GM21367 (cell line): ENCODE measurements at regions not wholly inside any gene's neighbourhood (a gene's known extent, or its start where the extent isn't known, plus 50 kb on each side); places are given as distances from the start of the nearest gene placed in this dataset.

Source experiments
- ATAC-seq: cut with Tn5 transposase; IDR thresholded peaks from one replicate; pipeline ENCODE4 v1.9.1; 2021; ENCODE audit not compliant: unreplicated experiment

DNA sequence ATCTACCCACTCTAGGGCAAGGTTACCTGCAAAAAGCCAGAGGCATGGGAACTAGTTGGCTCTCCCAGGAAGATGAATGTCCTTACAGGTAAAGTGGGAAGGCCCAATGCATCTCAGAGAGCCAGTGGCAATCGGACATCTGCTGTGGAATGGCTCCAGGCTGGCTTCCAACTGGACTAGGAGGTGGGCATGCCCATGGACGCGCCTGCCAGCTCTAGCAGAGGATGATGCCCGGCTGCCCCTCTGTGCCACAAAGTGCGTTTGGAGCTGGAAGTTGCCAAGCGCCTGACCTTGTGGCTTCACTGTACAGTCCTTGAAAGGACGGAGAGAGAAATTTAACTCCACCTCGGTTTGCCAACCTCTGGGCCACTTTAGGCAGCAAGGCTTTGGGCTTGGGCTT, 84.4 kb downstream of the NR2F2 start:
- ATAC-seq: no peak

DNA sequence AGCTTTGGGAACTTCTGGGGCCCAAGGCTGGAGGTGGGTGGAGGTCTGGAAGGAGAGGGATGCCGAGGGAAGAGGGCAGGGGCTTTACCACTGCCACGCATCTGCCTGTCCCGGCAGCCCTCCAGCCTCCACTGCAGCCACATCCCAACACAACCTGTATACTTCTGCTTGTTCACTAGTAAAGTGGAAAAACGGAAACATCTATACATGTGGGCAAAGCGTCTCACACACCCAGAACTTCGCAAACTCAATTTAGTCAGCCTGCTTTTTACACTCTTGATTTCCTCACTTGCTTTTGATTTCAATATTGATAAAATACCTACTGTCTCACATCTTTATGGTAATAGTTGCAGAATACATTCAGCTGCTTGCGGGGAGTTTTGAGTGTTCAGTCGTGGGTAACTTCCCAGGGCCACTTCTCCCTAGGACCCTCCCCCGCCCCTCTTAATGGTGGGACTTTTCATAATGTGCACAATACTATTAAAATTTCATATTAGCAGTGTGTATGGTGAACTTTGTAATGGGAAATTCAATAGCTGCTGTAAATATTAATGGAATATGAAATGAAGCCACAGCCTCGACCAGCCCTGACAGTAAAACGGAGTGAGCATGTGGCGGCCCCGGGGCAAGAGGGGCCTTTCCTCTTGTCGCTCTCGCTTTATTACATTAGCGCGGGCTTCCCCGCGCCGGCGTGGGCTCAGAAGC, 85.2 kb downstream of the NR2F2 start:
- no peak for ATAC-seq

DNA sequence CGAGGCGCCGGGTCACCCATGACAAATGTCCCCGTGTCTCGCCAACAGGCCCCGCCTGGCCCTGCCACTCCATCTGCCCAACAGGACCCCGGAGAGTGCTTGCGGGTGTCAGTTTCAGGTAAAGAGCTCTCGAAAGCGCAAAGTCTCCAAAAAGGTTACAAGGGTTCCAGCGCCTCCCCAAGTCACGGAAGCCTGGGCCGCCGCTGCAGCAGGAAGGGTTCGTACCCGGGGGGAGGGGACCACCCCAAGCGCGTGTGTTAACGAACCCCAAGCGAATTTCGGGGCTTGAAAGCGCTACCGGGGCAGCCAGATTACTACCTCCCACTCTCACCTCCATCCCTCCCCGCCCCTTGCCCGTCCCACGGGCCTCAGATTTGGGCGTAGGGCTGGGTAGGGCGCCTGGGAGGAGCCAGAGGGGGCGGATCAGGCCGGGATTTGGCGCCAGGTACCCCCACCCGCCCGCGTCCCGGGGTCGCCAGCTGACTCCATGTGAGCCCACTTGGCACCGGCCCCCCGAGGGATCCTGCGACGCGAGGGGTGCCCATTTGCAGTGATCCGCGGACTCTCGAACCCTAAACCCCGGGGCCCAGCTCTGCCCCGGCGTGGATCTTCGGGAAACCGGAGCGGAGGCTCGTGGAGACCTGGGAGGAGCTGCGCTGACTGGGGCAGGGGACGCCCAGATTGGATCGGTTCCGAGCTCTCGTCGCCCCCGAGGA, 85.9 kb downstream of the NR2F2 start:
- no peak for ATAC-seq

DNA sequence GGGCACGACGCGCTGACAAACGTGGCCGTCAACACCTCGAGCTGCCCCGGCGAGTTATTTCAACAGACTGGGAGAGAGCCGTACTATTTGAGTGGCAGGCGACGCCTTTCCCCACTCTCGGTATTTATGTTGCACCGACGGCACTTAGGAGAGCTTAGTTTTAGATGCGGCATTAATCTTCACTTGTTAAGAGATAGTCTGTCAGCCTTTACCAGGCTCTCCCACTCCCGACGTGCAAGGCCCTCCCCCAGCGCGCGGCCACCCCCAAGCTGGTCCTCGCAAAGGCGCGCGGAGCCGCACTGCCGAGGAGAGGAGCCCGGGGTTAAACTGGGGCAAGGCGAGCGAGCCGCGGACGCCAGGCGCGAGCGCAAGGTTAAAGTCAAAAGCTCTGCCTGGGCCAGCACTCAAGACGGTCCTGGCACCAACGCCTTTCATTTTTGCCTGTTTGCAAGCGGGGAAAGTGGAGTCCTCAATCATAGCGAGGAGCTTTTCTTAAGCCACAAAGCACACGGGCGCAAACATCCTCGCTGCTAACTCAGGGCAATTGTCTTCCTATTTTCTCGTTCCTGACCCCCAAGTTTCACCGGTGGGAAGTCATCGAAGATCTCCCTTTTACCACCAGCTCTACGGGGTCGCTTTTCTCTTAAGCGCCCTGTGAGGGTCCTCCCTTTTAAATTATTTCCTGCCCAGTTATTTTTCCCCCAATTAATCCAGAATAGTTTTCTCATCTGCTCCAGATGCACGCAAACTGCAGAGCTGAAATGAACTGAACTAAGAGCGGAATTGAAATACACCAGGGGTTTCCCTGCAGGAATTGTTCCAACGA, 86.6 kb downstream of the NR2F2 start:
- no peak for ATAC-seq

DNA sequence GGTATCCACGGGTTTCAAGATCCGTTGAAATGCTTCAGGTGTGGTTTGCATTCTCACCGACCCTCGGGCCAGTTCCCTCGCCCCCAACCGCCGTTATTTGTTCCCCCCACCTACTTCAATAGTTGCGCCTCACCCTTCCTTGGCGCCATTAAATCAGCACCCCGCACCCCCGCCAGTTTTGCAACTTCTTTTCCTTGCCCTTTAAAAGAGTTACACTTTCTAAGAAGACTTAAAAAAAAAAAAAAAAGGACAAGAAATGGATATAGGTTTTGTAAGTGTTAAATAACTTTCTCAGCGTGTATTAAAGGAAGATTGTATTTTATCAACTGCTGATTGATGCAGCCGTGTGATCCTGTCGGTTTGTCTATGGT, 87.2 kb downstream of the NR2F2 start:
- ATAC-seq: no peak

DNA sequence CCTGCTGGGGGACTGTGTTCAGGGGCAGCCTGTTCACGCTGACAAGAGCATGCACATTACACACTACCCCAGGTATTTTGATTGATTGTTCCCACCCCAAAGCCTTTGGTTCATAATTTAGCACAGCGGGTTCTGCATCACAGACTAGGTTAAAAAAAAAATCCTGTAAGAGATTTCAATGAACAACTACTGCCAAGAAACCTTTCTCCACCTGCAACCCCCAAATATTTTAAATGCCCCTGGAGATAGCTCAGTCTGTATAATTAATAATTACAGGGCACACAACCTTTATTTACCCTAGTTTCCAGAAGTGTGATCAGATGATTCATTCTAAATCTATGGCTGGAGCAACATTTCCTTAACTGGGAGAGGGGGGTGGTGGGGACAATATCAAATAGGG, 87.6 kb downstream of the NR2F2 start:
- no peak for ATAC-seq

DNA sequence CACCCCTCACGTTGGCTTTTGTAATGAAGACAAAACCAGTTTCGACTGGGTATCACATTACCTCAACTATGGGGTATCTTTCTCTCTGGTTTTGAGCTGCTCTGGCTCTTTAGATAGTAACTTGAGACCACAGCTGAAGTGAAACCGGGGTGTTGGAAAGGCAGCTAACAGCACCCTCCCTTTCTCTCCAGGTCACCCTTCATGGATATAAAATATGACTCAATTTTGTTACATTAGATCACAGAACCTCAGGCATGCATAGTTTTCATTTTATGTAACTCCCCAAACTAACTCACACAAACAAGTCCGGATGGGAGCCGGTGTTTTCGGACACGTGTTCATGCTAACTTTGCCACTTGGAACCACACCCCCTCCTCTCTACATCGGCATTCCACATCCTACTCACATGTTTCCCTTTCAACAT, 90.7 kb downstream of the NR2F2 start:
- ATAC-seq: no peak

DNA sequence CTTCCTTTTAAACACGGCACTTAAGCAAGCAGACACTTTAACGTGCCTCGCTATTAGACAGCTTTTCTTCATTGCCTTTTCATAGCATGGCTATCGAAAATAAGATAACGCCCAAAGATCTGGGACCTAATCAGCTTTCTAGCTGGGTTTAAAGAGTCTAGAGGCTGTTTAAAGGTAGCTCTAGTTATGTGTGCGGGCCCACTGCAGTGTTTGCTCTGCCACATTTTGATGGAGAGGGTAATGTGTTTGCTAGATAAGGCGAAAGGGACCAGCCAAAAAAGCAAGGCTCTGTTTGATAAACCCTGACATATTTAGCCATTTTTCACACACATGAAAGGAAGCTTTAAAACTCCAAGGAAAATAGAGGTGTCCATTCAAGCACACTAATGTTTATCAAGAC, 91.6 kb downstream of the NR2F2 start:
- ATAC-seq: no peak

DNA sequence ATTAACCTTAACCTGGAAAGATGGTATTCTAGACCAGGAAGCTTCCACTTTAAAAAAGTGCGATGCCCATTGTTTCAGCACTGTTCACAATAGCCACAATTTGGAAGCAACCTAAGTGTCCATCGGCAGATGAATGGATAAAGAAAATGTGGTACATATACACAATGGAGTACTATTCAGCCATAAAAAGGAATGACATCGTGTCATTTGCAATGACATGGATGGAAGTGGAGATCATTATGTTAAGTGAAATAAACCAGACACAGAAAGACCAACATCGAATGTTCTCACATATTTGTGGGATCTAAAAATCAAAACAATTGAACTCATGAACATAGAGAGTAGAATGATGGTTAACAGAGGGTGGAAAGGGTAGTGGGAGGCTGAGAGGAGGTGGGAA, 94.2 kb downstream of the NR2F2 start:
- ATAC-seq: no peak

DNA sequence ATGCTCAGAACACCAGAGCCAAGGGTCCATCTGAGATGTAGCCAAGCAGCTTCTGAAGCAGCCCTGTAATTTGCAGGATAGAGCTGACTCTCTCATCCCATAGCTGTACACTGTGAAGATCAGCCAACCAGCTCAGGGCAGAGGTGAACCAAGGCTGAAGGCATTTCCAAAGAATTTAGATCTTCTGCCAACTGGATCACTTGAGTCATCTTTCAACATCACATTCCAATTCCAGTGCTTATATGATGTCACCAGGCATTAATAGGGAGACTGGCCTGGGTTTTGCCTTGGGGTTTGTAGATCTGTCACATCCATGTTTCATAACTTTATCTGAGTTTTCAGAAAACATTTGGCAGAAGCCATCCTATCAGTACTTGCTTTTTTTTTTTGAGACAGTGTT, 98.2 kb downstream of the NR2F2 start:
- ATAC-seq: no peak

DNA sequence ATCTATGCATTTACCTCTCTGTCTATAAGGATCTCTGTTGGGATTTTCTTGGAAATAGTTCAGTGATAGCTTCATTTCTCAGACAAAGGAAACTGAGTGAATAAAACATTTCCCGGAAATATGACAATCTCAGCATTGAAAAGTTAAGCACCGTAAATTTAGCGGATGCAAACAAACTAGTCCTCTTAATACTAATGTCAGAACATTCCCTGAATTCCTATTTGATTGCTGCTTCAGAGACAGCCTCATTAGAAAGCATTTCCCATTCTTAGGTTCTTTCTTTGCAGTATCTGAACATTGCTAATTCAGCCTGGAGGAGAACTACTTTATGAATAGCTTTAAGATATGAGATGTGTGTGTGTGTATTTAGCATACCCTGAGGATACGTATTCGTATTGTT, 101.3 kb downstream of the NR2F2 start:
- ATAC-seq: no peak

DNA sequence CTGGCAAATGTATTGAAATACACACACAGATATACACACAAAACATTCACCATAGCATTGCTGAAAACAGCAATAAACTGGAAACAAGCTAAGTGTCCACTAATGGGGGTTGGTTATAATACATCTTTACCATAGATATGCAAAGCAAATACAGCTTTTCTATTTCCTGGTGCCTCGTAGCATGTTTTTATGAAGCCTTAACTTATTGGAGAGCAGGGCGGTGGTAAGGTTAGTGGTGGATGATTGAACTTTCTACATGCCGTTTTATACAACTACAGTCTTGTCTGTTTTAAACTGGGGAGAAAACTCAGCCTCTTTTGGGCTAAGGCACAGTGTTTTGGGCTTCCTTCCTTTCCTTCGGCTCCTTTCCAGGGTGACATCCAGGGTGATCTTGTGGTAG, 104.5 kb downstream of the NR2F2 start:
- ATAC-seq: no peak

DNA sequence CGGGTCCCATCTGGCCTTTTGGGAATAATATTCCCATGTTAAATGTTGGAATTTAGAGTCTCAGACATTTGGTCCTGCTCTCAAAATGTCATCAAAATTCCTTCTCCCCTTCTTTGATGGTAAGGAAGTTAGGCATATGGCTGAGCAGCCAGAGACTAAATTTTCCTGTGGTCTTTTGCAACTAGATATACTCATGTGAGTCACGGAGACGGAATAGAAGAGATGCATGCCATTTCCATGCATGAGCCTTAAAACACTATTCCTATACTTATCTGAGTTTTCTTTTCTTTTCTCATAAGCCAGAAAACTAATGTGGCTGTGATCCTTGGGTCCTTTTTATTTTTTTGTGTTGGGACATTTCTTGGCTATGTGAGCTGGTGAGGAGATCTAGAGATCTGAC, 105.3 kb downstream of the NR2F2 start:
- ATAC-seq: no peak

DNA sequence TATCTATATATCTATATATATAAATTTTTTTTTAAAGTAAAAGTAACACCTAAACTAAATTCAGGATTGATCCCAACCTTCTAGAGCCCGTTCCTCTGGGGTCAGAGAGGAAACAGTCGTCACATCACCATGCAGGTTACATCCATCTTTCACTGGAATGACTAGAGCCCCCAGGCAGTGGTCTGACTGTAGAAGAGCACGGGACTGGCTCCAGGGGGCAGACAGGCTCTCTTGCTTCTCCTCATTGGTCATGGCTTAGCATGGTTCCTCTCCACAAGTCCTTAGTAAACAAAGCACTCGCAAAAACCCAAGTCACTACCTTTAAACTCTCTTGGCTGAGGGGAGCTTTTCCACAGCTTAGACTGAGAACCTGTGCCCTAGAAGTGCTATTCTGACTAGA, 110.5 kb downstream of the NR2F2 start:
- ATAC-seq: no peak

DNA sequence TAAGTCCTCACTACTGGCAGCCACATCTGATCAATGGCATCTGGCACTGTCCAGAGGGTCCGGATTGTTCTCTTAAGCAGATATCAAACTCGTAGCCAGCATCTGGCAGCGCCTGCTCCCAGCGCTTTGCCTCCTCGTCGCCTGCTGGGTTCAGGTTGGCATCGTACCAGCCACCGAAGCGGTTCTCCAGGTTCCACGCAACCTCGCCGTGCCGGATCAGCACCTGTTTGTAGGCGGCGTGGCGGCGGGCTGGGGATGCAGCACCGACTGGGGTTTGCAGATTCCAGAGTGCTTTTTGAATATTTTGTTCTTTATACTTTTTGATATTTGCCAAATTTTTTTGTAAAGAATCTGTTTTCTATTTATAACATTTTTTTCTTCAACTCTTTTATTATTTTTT, 111.6 kb downstream of the NR2F2 start:
- ATAC-seq: no peak

DNA sequence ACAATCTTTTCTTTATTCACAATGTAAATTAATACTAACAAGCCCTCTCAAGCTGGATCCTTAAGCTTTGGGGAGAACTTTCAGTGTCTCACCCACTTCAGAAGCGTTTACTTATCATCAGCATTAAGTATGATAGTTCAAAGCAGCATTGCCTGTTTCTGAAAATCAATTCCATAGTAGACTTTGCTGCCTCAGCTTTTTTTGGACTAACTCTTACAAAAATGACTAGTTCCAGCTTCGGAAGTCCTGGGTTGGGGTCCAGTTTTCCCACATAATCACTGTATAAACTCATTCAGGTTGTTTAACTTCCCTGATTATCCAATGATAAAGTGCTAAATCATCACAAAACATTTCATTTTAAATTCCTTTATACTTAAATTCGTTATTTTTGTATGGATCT, 114.4 kb downstream of the NR2F2 start:
- ATAC-seq: no peak

DNA sequence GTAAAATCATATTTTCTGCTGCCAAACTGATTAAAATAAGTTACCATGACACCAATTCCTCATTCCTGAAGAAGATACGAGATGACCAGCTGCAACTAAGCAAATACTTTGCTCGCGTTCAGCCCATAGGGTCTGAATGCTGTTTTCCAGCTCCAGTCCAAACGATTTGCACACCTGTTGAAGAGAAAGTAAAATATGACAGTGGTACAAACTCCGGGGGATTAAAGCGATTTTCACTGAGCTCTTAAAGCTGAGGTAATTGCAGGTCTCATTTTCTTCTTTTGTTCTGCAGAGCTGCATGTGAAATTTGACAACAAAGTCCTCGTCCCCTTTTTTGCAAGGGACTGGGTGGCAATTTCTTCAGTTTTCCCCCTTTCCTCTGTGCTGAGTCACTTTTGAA, 118.4 kb downstream of the NR2F2 start:
- ATAC-seq: no peak

DNA sequence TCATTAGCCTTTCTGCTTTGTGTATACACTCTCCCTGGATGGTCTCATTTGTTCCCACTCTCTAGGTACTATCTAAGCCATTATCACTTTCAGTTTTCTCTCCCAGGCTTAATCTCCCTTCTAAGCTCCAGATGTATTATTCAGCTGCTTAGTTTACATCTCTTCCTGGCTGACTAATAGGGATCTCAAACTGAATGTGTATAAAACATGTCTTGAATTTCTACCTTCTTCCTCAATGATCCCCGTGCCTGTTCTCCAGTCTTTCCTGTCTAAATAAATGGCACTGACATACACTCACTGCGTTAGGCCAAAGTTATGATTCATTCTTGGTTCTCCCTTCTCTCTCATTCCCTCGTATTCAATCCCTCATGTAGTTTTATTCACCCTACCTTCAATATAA, 127.3 kb downstream of the NR2F2 start:
- no peak for ATAC-seq

DNA sequence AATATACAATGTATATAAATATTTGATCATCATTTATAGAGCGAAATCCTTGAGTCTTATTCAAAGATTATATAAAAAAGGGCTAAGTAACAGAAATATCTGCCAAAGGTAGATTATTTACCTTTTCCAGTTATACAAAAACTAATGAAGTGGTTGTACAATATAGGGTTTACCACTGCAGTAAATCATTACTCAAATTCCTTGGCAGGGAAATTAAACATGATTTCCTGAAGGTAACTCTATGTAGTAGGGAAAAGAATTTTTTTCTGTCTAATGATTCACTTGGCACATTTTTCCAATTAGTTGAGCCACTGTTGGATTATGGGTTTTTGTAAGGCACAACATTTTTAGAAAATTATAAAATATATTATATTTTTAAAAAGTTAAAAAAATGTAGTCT, 129.6 kb downstream of the NR2F2 start:
- ATAC-seq: no peak

DNA sequence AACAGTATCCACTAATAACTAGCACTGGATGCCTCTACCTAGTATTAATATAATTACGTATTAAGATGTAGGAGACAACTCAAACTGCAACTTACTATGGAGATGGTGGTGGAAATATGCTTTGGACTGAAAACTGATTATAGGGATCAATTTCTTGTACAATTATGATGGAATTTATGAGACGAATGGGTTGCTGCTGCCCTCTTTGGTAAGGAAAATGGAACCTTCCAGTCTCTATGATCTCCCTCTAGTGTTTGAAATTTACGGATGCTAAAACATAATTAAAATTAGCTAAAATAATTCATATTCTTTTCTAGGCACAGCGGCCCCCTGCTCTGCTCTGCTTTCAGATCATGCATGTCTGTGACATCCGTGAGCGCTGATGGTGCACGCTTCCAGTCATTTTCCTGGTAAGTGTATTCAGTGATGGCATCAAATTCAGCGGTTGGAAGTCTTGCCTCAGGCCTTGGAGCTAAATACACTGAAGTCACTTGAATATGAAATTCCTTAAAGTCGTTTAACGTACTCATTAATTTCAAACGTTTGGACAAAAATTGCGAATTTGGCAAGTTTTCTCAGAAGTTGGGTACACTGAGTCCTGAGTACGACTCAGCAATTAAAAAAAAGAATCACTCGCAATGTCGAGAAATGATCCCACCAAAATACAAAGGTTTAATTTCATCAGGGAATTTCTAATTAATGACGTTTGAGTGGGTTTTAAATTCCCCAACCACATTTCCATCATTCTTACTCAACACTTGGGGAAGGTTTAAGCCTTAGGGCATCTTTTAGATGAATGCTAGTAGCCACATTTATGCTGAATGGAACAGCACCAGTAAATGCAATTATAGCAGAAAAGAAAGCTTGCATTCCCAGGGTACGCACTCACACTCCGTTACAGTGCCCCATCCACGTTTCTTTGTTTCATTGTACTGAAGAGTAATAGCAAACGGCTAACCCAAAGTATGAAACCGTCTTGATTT, 132.6 kb downstream of the NR2F2 start:
- no peak for ATAC-seq

DNA sequence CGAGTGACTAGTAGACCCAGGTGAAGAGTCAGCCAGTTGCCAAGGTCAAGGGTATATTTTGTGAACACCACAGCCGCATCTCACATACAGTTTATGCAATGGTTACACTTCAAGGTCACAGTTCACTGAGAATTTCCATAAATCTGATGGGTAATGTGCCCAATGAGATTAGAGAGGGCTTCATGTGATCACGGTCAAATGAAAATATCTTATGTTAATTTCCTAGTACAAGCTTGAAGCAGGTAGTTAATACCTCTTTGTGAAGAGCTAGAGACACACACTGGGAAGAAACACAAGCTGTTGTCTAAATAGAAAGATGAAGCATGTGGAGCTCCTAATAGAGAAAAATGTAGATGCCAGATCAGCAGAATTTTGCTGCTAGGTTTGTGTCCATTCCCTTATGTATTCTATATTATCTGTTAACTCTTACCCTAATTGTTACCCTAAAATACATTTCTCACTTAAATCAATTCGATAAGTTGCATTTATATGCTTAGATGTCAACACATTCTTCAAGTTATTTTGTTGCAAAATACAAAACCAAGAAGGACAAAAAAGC, 136.0 kb downstream of the NR2F2 start:
- ATAC-seq: no peak
